ENCODE measurements at regions not wholly inside any gene's neighbourhood (a gene's known extent, or its start where the extent isn't known, plus 50 kb on each side); places are given as distances from the start of the nearest gene placed in this dataset.

GRCh38 chr1:219387211-219387610, 213.5 kb downstream of the LYPLAL1 start:
- Mint-ChIP-seq H3K4me1 (ENCODE audit: unreplicated experiment) (peaks cover 18% of the 10 kb centered on the region), H3K4me3 (ENCODE audit: unreplicated experiment) (no peak overlapping the region), H3K36me3 (ENCODE audit: low read depth, unreplicated experiment) (no peaks in the 10 kb centered on the region), H3K27me3 (ENCODE audit: unreplicated experiment) (no peaks in the 10 kb centered on the region), H3K9me3 (ENCODE audit: unreplicated experiment) (no peaks in the 10 kb centered on the region), H3K27ac (ENCODE audit: unreplicated experiment) (no peak overlapping the region)
- TF ChIP-seq, protein P1, sequence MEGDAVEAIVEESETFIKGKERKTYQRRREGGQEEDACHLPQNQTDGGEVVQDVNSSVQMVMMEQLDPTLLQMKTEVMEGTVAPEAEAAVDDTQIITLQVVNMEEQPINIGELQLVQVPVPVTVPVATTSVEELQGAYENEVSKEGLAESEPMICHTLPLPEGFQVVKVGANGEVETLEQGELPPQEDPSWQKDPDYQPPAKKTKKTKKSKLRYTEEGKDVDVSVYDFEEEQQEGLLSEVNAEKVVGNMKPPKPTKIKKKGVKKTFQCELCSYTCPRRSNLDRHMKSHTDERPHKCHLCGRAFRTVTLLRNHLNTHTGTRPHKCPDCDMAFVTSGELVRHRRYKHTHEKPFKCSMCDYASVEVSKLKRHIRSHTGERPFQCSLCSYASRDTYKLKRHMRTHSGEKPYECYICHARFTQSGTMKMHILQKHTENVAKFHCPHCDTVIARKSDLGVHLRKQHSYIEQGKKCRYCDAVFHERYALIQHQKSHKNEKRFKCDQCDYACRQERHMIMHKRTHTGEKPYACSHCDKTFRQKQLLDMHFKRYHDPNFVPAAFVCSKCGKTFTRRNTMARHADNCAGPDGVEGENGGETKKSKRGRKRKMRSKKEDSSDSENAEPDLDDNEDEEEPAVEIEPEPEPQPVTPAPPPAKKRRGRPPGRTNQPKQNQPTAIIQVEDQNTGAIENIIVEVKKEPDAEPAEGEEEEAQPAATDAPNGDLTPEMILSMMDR (IDR thresholded peaks at IDR 0.05; ENCODE audit: unreplicated experiment): no peak
- DNase-seq (ENCODE audit: low spot score): no peak

DNA sequence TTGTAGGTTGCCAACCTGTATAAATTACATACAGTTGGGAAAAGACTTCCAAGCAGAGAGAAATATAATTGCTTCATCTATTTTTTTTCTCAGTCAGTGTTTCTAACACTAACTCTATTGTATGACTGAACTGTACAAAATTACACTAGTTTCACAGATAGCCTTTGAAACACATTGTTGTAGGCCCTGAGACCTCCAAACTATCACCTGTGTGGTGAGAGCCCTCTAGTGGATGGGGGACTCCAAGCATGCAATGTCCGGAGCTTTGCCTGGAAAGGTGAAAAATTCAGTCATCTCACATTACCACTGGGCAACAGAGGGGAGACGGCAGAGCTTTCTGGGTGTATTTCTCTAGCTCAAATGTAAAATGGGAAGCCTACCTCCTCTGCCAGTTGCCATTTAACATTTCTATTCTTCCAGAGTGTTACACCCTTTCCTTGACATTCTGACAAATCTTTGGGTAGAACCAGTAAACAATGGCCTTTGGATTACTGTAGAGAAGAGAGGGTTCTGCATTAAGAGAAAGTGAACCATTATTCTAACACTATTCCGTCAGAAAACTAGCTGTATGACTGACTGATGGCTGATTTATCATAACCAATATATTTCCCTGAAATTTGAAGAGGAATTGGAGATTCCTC, 212.2 kb downstream of the LYPLAL1 start:
- peak; percentile 40 for DNase-seq (ENCODE audit: low spot score)
- H3K27me3 Mint-ChIP-seq (ENCODE audit: unreplicated experiment): no peaks in the 10 kb centered on the region
- no peak overlapping the region for H3K4me3 Mint-ChIP-seq (ENCODE audit: unreplicated experiment)
- no peak overlapping the region for H3K27ac Mint-ChIP-seq (ENCODE audit: unreplicated experiment)
- peaks cover 18% of the 10 kb centered on the region for H3K4me1 Mint-ChIP-seq (ENCODE audit: unreplicated experiment)
- TF ChIP-seq, protein P1 (IDR thresholded peaks at IDR 0.05; ENCODE audit: unreplicated experiment): peak; percentile 53
- H3K9me3 Mint-ChIP-seq (ENCODE audit: unreplicated experiment): no peaks in the 10 kb centered on the region
- H3K36me3 Mint-ChIP-seq (ENCODE audit: low read depth, unreplicated experiment): no peaks in the 10 kb centered on the region

DNA sequence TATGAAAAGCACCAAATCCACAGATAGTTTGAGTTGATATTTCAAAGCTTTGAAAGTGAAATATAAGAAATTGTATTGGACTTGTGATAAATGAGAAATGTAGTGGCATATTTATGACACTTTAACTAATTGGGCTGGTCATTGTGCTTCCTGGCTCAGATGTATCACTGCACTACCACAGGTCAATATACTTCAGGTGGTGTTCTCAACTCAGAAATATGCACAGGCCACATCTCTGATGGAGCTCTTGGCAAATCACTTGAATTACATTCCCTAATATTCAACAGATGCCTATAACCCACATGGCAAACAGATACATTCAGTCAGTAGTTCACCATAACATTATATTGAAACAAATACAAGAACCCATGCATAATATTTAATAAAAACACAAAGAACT, 209.6 kb downstream of the LYPLAL1 start:
- Mint-ChIP-seq H3K27ac (ENCODE audit: unreplicated experiment) (no peak overlapping the region), H3K27me3 (ENCODE audit: unreplicated experiment) (no peaks in the 10 kb centered on the region), H3K9me3 (ENCODE audit: unreplicated experiment) (no peaks in the 10 kb centered on the region), H3K36me3 (ENCODE audit: low read depth, unreplicated experiment) (no peaks in the 10 kb centered on the region), H3K4me1 (ENCODE audit: unreplicated experiment) (peaks cover 15% of the 10 kb centered on the region), H3K4me3 (ENCODE audit: unreplicated experiment) (no peak overlapping the region)
- TF ChIP-seq, protein P1 (IDR thresholded peaks at IDR 0.05; ENCODE audit: unreplicated experiment): no peak
- DNase-seq (ENCODE audit: low spot score): no peak

- no peak overlapping the region for H3K27ac Mint-ChIP-seq (ENCODE audit: unreplicated experiment)
- no peak for DNase-seq (ENCODE audit: low spot score)
- H3K4me1 Mint-ChIP-seq (ENCODE audit: unreplicated experiment): no peaks in the 10 kb centered on the region
- H3K9me3 Mint-ChIP-seq (ENCODE audit: unreplicated experiment): no peaks in the 10 kb centered on the region
- H3K36me3 Mint-ChIP-seq (ENCODE audit: low read depth, unreplicated experiment): no peaks in the 10 kb centered on the region
- TF ChIP-seq, protein P1 (IDR thresholded peaks at IDR 0.05; ENCODE audit: unreplicated experiment): no peak
- no peak overlapping the region for H3K4me3 Mint-ChIP-seq (ENCODE audit: unreplicated experiment)
- no peaks in the 10 kb centered on the region for H3K27me3 Mint-ChIP-seq (ENCODE audit: unreplicated experiment)
Observed at GRCh38 chr1:219381396-219381795, 207.7 kb downstream of the LYPLAL1 start.

- DNase-seq (ENCODE audit: low spot score): no peak
- Mint-ChIP-seq H3K36me3 (ENCODE audit: low read depth, unreplicated experiment) (no peaks in the 10 kb centered on the region), H3K9me3 (ENCODE audit: unreplicated experiment) (no peaks in the 10 kb centered on the region), H3K4me3 (ENCODE audit: unreplicated experiment) (no peak overlapping the region), H3K4me1 (ENCODE audit: unreplicated experiment) (no peaks in the 10 kb centered on the region), H3K27ac (ENCODE audit: unreplicated experiment) (no peak overlapping the region), H3K27me3 (ENCODE audit: unreplicated experiment) (no peaks in the 10 kb centered on the region)
- TF ChIP-seq, protein P1 (IDR thresholded peaks at IDR 0.05; ENCODE audit: unreplicated experiment): no peak
Observed at GRCh38 chr1:219380463-219380862, 206.8 kb downstream of the LYPLAL1 start.

Data from endothelial cell (in vitro differentiated cells).